GM23338 (cell line): ENCODE measurements at regions not wholly inside any gene's neighbourhood (a gene's known extent, or its start where the extent isn't known, plus 50 kb on each side); places are given as distances from the start of the nearest gene placed in this dataset.

Experiments
- ATAC-seq: fragments of 200-7000 bp; cut with Tn5 transposase; 3 replicates; pipeline ENCODE4 v1.9.1; 2020
- DNase-seq: peaks from one replicate; pipeline ENCODE4 v3.0.0-alpha.2; 2015; ENCODE audit warnings: low spot score
- H2AFZ ChIP-seq: fragments of 200-600 bp; sonication (generic); 2 replicates; pipeline ENCODE4 v1.8.0; 2016; ENCODE audit warnings: antibody characterized with exemption, mild to moderate bottlenecking, moderate library complexity
- H3F3A ChIP-seq: fragments of 200-600 bp; sonication (generic); replicated peaks from 2 replicates; pipeline ENCODE4 v1.8.0; 2017; ENCODE audit warnings: antibody characterized with exemption, mixed run types, low read depth
- H3K27ac ChIP-seq: fragments of 200-600 bp; sonication (generic); 2 replicates; pipeline ENCODE4 v1.6.1; 2016; ENCODE audit warnings: low read depth
- H3K27me3 ChIP-seq: fragments of 200-600 bp; sonication (generic); 2 replicates; pipeline ENCODE4 v1.8.0; 2016; ENCODE audit warnings: mild to moderate bottlenecking, mixed run types, moderate library complexity; ENCODE audit not compliant: insufficient read depth
- H3K36me3 ChIP-seq: fragments of 200-600 bp; sonication (generic); 2 replicates; pipeline ENCODE4 v1.8.0; 2016; ENCODE audit warnings: mild to moderate bottlenecking; ENCODE audit not compliant: insufficient read depth
- H3K4me1 ChIP-seq: fragments of 200-600 bp; sonication (generic); 2 replicates; pipeline ENCODE4 v1.8.0; 2016; ENCODE audit warnings: mild to moderate bottlenecking, moderate library complexity; ENCODE audit not compliant: insufficient read depth
- H3K4me2 ChIP-seq: fragments of 200-600 bp; sonication (generic); 2 replicates; pipeline ENCODE4 v1.7.1; 2017; ENCODE audit warnings: mixed run types
- H3K4me3 ChIP-seq: fragments of 200-600 bp; sonication (generic); 2 replicates; pipeline ENCODE4 v1.6.1; 2016; ENCODE audit warnings: mixed run types
- H3K79me2 ChIP-seq: fragments of 200-600 bp; sonication (generic); replicated peaks from 2 replicates; pipeline ENCODE4 v1.8.0; 2017; ENCODE audit warnings: mild to moderate bottlenecking; ENCODE audit not compliant: insufficient read depth
- H3K9me2 ChIP-seq: fragments of 200-600 bp; sonication (generic); 2 replicates; pipeline ENCODE4 v1.8.0; 2017; ENCODE audit not compliant: insufficient read depth
- H4K20me1 ChIP-seq: fragments of 200-600 bp; sonication (generic); replicated peaks from 2 replicates; pipeline ENCODE4 v1.8.0; 2017; ENCODE audit warnings: mild to moderate bottlenecking; ENCODE audit not compliant: insufficient read depth
- H3K27ac Mint-ChIP-seq: 2 replicates; pipeline ENCODE4 v1.8.0; 2020; ENCODE audit warnings: inconsistent platforms, mild to moderate bottlenecking, moderate library complexity, mixed read lengths
- H3K27me3 Mint-ChIP-seq: 3 replicates; pipeline ENCODE4 v1.8.0; 2022; ENCODE audit warnings: low read depth, mild to moderate bottlenecking, moderate library complexity, mixed read lengths, inconsistent platforms; ENCODE audit not compliant: insufficient read depth, poor library complexity
- H3K36me3 Mint-ChIP-seq: 3 replicates; pipeline ENCODE4 v1.8.0; 2021; ENCODE audit warnings: low read depth, mild to moderate bottlenecking, inconsistent platforms, moderate library complexity, mixed read lengths
- H3K4me1 Mint-ChIP-seq: 3 replicates; pipeline ENCODE4 v1.8.0; 2020; ENCODE audit warnings: mild to moderate bottlenecking, inconsistent platforms, mixed read lengths
- H3K4me3 Mint-ChIP-seq: 3 replicates; pipeline ENCODE4 v1.8.0; 2021; ENCODE audit warnings: moderate library complexity, mild to moderate bottlenecking, inconsistent platforms, mixed read lengths
- H3K9me3 Mint-ChIP-seq: 3 replicates; pipeline ENCODE4 v1.8.0; 2020; ENCODE audit warnings: moderate library complexity, mild to moderate bottlenecking, inconsistent platforms, mixed read lengths
- CREB1 ChIP-seq: fragments of 250-450 bp; sonication (Bioruptor Pico); IDR thresholded peaks from 2 replicates; pipeline ENCODE4 v1.5.0; 2020; ENCODE audit warnings: low read depth, mild to moderate bottlenecking, moderate library complexity
- CTCF ChIP-seq, 2 experiments: fragments of 200-600 bp in 1 of 2; sonication (generic) in 1 of 2; conservative IDR thresholded peaks; 2 replicates each; pipeline versions ENCODE4 v1.5.1 to v1.6.1; 2016 to 2017; ENCODE audit warnings: antibody characterized with exemption in 2 of 2, low read depth in 2 of 2, mild to moderate bottlenecking in 2 of 2, moderate library complexity in 1 of 2
- JUNB ChIP-seq: IDR thresholded peaks from one replicate; pipeline ENCODE4 v1.6.1; 2016; ENCODE audit warnings: antibody characterized with exemption; ENCODE audit not compliant: unreplicated experiment
- NANOG ChIP-seq: IDR thresholded peaks from 2 replicates; pipeline ENCODE4 v1.6.1; 2016; ENCODE audit warnings: antibody characterized with exemption, borderline replicate concordance
- POLR2AphosphoS5 ChIP-seq: IDR thresholded peaks from 2 replicates; pipeline ENCODE4 v1.6.1; 2016; ENCODE audit warnings: antibody characterized with exemption, low read depth
- REST ChIP-seq: IDR thresholded peaks from one replicate; pipeline ENCODE4 v1.6.1; 2018; ENCODE audit warnings: antibody characterized with exemption; ENCODE audit not compliant: unreplicated experiment
- STAT1 ChIP-seq: IDR thresholded peaks from one replicate; pipeline ENCODE4 v1.6.1; 2016; ENCODE audit warnings: antibody characterized with exemption; ENCODE audit not compliant: unreplicated experiment
- ZNF114 ChIP-seq: fragments of 250-450 bp; sonication (Bioruptor Pico); IDR thresholded peaks from 2 replicates; pipeline ENCODE4 v1.5.0; 2020; ENCODE audit warnings: mild to moderate bottlenecking, moderate library complexity
- ZNF331 ChIP-seq: fragments of 250-450 bp; sonication (Bioruptor Pico); IDR thresholded peaks from 2 replicates; pipeline ENCODE4 v1.5.0; 2020; ENCODE audit warnings: low read depth, mild to moderate bottlenecking, moderate library complexity

DNA sequence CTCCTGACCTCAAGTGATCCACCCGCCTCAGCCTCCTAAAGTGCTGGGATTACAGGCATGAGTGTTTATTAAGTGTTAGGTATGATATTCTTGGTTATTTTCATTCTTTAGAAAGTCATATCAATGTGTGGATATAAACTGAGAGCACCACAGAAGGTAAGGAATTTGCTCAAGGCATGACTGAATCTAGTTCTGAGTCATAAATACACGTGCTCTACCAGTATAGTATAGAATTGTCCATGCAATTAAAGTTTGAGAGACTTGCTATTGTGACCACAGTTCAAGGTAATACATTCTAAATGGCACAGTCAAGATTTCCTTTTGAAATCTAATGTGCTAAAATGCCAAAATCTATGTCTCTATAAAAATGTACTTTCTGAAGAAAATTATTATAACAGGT is 401.1 kb upstream of the CHRM3 start:
- Histone ChIP-seq H3K27ac (no peak overlapping the region), H3F3A (no peaks in the 10 kb centered on the region), H3K27me3 (no peaks in the 10 kb centered on the region), H3K9me2 (no peaks in the 10 kb centered on the region), H3K4me3 (no peak overlapping the region), H3K4me2 (no peak overlapping the region), H3K79me2 (no peaks in the 10 kb centered on the region), H3K4me1 (no peaks in the 10 kb centered on the region), H3K36me3 (no peaks in the 10 kb centered on the region), H4K20me1 (no peaks in the 10 kb centered on the region), H2AFZ (no peak overlapping the region)
- Mint-ChIP-seq H3K4me3 (no peak overlapping the region), H3K9me3 (peaks cover 5% of the 10 kb centered on the region), H3K4me1 (no peaks in the 10 kb centered on the region), H3K27ac (no peak overlapping the region), H3K27me3 (no peaks in the 10 kb centered on the region), H3K36me3 (peaks cover 3% of the 10 kb centered on the region; the same call in 1 of the 3 replicates)
- ATAC-seq: no peak
- no peak for DNase-seq
- TF ChIP-seq ZNF331 (no peak), CTCF (conservative IDR thresholded peaks at IDR 0.05; ENCODE audit: low read depth in 2 of 2) (no peak), JUNB (no peak), CREB1 (CRISPR knock-in tag) (no peak), ZNF114 (CRISPR knock-in tag) (no peak)

- TF ChIP-seq NANOG: no peak
- no peak for TF ChIP-seq REST
- no peak for TF ChIP-seq CREB1 (CRISPR knock-in tag)
- no peak for TF ChIP-seq POLR2AphosphoS5
- TF ChIP-seq STAT1: no peak
- no peak overlapping the region; the same call in 1 of the 2 replicates for H3K27ac Mint-ChIP-seq
- H3K27me3 Mint-ChIP-seq: no peaks in the 10 kb centered on the region
Measured at GRCh38 chr1:238982736-238983135, 403.6 kb upstream of the CHRM3 start.

More at GRCh38 chr1:238982736-238983135, 403.6 kb upstream of the CHRM3 start:
- no peak overlapping the region for H2AFZ ChIP-seq
- H3K27me3 ChIP-seq: no peaks in the 10 kb centered on the region
- H3K4me3 ChIP-seq: no peak overlapping the region
- no peaks in the 10 kb centered on the region for H3K79me2 ChIP-seq
- H3K9me2 ChIP-seq: no peaks in the 10 kb centered on the region
- no peak for ATAC-seq
- H3K4me1 ChIP-seq: no peaks in the 10 kb centered on the region
- no peak overlapping the region for H3K4me3 Mint-ChIP-seq
- no peak overlapping the region for H3K27ac ChIP-seq
- no peaks in the 10 kb centered on the region for H3F3A ChIP-seq
- H3K4me2 ChIP-seq: no peak overlapping the region
- no peak for DNase-seq
- no peaks in the 10 kb centered on the region for H4K20me1 ChIP-seq
- no peaks in the 10 kb centered on the region for H3K4me1 Mint-ChIP-seq
- no peaks in the 10 kb centered on the region for H3K36me3 ChIP-seq
- H3K36me3 Mint-ChIP-seq: no peaks in the 10 kb centered on the region
- peaks cover under 1% of the 10 kb centered on the region; the same call in 1 of the 3 replicates for H3K9me3 Mint-ChIP-seq
